LNCaP clone FGC (cell line): ENCODE measurements at regions not wholly inside any gene's neighbourhood (a gene's known extent, or its start where the extent isn't known, plus 50 kb on each side); places are given as distances from the start of the nearest gene placed in this dataset.
"Not testable (repeated sequence)": the region's sequence is repeated elsewhere in the genome, so short reads cannot be mapped to it uniquely, and the experiment has no call there.

Source experiments
- DNase-seq: peaks from one replicate; pipeline ENCODE4 v3.0.0-alpha.2; 2011; ENCODE audit warnings: low read depth
- H3K4me3 ChIP-seq: 2 replicates; pipeline ENCODE4 v1.5.1; 2011; ENCODE audit warnings: mild to moderate bottlenecking, low read depth, low read length, control low read depth
- TF ChIP-seq, protein P1 (sequence below): IDR thresholded peaks from 2 replicates; pipeline ENCODE4 v1.5.1; 2012; ENCODE audit warnings: mild to moderate bottlenecking; ENCODE audit not compliant: control insufficient read depth, insufficient read depth; ENCODE audit errors: extremely low read depth

DNA sequence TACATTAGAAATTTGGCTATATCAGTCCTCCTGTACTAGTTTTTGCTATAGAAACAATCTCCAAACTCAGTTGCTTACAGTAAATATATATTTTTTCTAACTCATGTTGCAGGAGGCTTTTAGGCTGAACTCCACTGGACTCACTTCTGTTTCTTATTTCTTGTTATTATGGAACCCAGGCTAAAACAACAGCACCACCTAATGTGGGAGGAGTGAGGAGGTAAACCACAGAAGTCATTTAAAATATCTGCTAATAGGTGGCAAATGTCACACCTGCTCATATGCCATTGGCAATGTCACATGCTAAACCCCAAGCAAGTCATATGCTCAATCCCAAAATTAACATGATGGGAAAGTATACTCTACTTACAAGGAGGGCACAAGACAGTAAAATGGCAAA lies 462.2 kb downstream of the PLOD2 start:
- DNase-seq, result no peak
- TF ChIP-seq, protein P1, sequence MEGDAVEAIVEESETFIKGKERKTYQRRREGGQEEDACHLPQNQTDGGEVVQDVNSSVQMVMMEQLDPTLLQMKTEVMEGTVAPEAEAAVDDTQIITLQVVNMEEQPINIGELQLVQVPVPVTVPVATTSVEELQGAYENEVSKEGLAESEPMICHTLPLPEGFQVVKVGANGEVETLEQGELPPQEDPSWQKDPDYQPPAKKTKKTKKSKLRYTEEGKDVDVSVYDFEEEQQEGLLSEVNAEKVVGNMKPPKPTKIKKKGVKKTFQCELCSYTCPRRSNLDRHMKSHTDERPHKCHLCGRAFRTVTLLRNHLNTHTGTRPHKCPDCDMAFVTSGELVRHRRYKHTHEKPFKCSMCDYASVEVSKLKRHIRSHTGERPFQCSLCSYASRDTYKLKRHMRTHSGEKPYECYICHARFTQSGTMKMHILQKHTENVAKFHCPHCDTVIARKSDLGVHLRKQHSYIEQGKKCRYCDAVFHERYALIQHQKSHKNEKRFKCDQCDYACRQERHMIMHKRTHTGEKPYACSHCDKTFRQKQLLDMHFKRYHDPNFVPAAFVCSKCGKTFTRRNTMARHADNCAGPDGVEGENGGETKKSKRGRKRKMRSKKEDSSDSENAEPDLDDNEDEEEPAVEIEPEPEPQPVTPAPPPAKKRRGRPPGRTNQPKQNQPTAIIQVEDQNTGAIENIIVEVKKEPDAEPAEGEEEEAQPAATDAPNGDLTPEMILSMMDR, result no peak
- H3K4me3 ChIP-seq, result no peak overlapping the region

DNA sequence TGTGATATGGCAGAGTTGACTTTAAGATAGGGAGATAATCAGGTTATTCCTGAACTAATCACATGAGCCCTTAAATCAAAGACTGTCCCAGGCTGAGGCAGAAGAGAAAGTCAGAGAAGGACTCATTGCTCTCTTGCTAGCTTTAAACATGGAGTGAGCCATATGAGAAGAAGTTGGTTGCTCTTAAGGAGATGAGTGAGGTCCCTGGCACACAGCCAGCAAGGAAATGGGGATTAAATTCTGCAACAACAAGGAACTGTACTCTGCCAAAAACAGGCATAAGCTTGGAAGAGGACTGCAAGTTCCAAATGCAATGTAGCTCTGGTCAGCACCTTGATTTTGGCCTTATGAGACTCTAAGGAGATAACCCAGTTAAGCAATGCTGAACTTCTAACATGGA lies 457.0 kb downstream of the PLOD2 start:
- TF ChIP-seq, protein P1, result no peak
- no peak for DNase-seq
- no peak overlapping the region for H3K4me3 ChIP-seq

DNA sequence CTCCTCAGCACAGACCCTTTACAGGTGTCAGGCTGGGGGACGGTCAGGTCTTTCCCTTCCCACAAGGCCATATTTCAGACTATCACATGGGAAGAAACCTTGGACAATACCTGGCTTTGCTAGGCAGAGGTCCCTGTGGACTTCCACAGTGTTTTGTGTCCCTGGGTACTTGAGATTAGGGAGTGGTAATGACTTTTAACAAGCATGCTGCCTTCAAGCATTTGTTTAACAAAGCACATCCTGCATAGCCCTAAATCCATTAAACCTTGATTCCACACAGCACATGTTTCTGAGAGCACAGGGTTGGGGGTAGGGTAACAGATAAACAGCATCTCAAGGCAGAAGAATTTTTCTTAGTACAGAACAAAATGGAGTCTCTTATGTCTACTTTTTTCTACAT lies 451.2 kb downstream of the PLOD2 start:
- H3K4me3 ChIP-seq, DNase-seq: not testable (repeated sequence)

DNA sequence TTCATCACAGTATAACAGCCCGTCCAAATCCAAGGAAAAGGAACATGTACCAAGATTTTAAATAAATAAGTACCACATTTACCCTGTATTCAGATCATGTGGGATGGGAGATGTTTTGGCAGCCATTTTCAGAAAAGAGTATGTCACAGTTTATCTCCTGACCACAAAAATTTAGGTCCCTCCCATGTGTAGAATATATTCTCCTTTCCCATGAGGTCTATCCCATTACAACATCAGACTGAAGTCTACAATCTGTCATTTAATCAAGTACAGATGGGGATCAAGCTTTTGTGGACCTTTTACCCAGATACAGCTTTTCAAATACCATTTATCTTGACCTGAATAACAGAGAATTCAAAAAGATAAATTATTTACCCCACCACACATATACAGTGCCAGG lies 444.5 kb downstream of the PLOD2 start:
- no peak overlapping the region for H3K4me3 ChIP-seq
- no peak for DNase-seq
- TF ChIP-seq, protein P1, result no peak

DNA sequence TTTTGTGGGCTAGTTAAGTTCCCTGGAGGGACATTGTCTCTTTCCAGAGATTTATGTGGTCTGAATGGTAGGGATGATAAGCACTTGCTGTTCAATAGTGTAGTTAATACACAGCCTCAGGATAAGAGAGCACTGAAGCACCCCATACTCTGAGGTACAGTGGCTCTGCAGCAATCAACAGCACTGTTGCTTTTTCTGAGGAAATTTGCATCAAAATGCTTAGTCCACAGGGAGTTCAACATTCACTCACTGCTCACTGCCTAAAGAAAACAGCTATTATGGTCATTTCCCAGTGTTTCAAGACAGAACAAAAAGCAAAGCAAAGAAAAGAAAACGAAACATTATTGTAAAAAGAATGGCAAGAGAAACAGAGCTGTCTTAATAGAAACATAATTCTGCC lies 441.9 kb downstream of the PLOD2 start:
- H3K4me3 ChIP-seq, result no peak overlapping the region
- TF ChIP-seq, protein P1, result no peak
- no peak for DNase-seq

DNA sequence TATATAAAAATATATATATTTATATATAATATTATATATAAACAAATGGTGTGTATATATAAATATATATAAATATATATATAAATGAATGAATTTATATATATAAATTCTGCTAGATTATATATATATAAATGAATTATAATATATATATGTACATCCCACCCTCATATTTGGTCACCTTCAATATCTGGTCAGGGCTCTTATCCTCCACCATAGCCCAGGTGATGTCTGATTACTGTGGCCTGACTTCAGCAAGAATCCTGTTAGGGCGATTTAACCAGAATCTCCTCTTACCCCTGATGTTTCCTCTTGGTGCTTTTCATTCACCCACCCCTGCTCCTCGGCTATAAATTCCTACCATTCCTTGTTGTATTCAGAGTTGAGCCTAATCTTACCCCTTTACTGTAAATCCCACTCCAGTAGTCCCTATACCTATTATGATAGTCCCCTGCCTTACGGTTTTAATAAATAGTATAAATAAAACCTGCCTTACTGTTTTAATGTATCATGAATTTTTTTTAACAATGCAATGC lies 439.6 kb downstream of the PLOD2 start:
- no peak for DNase-seq
- no peak overlapping the region for H3K4me3 ChIP-seq
- TF ChIP-seq, protein P1, result no peak

DNA sequence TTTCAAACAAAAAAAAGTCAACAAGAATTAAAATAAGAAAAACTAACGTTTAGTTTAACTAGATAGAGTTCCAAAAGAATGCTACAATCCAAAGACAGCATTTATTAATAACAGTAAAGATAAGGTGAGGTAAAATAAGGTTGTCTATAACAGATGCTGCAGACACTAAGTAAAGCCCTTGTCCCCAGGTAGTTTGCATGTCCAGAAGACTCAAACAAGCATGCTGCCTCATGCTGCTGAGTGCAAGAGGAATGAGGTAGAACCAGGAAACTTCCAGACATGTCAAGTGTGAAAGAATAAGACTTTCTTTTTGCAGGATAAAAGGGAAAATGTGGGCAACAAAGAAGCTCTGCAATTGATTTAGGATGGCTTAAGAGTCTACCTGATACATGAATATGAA lies 439.2 kb downstream of the PLOD2 start:
- no peak overlapping the region for H3K4me3 ChIP-seq
- no peak for DNase-seq
- TF ChIP-seq, protein P1, result no peak
